Neural progenitor cell (in vitro differentiated cells): ENCODE measurements at regions not wholly inside any gene's neighbourhood (a gene's known extent, or its start where the extent isn't known, plus 50 kb on each side); places are given as distances from the start of the nearest gene placed in this dataset.
"Not testable (repeated sequence)": the region's sequence is repeated elsewhere in the genome, so short reads cannot be mapped to it uniquely, and the experiment has no call there.

Experiments
- DNase-seq: peaks from one replicate; pipeline ENCODE4 v3.0.0-alpha.2; 2016; ENCODE audit warnings: low spot score
- H2AFZ ChIP-seq: fragments of 200-600 bp; sonication (generic); replicated peaks from 2 replicates; pipeline ENCODE4 v1.6.1; 2016; ENCODE audit warnings: antibody characterized with exemption
- H3F3A ChIP-seq: fragments of 200-600 bp; sonication (generic); 2 replicates; pipeline ENCODE4 v1.6.1; 2016; ENCODE audit warnings: antibody characterized with exemption, low read depth
- H3K27ac ChIP-seq: fragments of 200-600 bp; sonication (generic); 2 replicates; pipeline ENCODE4 v1.5.1; 2016; ENCODE audit warnings: mild to moderate bottlenecking
- H3K27me3 ChIP-seq: fragments of 200-600 bp; sonication (generic); 2 replicates; pipeline ENCODE4 v1.6.1; 2016; ENCODE audit warnings: mild to moderate bottlenecking, moderate library complexity
- H3K36me3 ChIP-seq: fragments of 200-600 bp; sonication (generic); 2 replicates; pipeline ENCODE4 v1.5.1; 2016
- H3K4me1 ChIP-seq: fragments of 200-600 bp; sonication (generic); 2 replicates; pipeline ENCODE4 v1.6.1; 2016; ENCODE audit warnings: mixed run types
- H3K4me2 ChIP-seq: fragments of 200-600 bp; sonication (generic); 2 replicates; pipeline ENCODE4 v1.6.1; 2016
- H3K4me3 ChIP-seq: fragments of 200-600 bp; sonication (generic); 2 replicates; pipeline ENCODE4 v1.5.1; 2016
- H3K79me2 ChIP-seq: fragments of 200-600 bp; sonication (generic); 2 replicates; pipeline ENCODE4 v1.6.1; 2016; ENCODE audit warnings: low read depth
- H3K9ac ChIP-seq: fragments of 200-600 bp; sonication (generic); 2 replicates; pipeline ENCODE4 v1.6.1; 2016
- H3K9me3 ChIP-seq: fragments of 200-600 bp; sonication (generic); 2 replicates; pipeline ENCODE4 v1.5.1; 2016; ENCODE audit warnings: low read depth
- H4K20me1 ChIP-seq: fragments of 200-600 bp; sonication (generic); 2 replicates; pipeline ENCODE4 v1.6.1; 2016; ENCODE audit warnings: low read depth
- H3K27ac Mint-ChIP-seq: 3 replicates; pipeline ENCODE4 v1.8.0; 2021; ENCODE audit warnings: mixed read lengths
- H3K27me3 Mint-ChIP-seq: 2 replicates; pipeline ENCODE4 v1.8.0; 2022; ENCODE audit warnings: low read depth, mild to moderate bottlenecking, inconsistent platforms, moderate library complexity, mixed read lengths; ENCODE audit not compliant: insufficient read depth
- H3K36me3 Mint-ChIP-seq: 3 replicates; pipeline ENCODE4 v1.8.0; 2021; ENCODE audit warnings: mixed read lengths
- H3K4me1 Mint-ChIP-seq: 3 replicates; pipeline ENCODE4 v1.8.0; 2021; ENCODE audit warnings: mixed read lengths
- H3K4me3 Mint-ChIP-seq: 3 replicates; pipeline ENCODE4 v1.8.0; 2021; ENCODE audit warnings: mild to moderate bottlenecking, moderate library complexity, mixed read lengths
- H3K9me3 Mint-ChIP-seq: 3 replicates; pipeline ENCODE4 v1.8.0; 2020; ENCODE audit warnings: mixed read lengths
- CTCF ChIP-seq: fragments of 200-600 bp; sonication (generic); IDR thresholded peaks from 2 replicates; pipeline ENCODE4 v1.5.1; 2017; ENCODE audit warnings: antibody characterized with exemption, mild to moderate bottlenecking
- EZH2 ChIP-seq: fragments of 200-600 bp; sonication (generic); IDR thresholded peaks from 2 replicates; pipeline ENCODE4 v1.6.1; 2017; ENCODE audit warnings: antibody characterized with exemption, mild to moderate bottlenecking, moderate library complexity
- EZH2phosphoT487 ChIP-seq: fragments of 200-600 bp; sonication (generic); IDR thresholded peaks from 2 replicates; pipeline ENCODE4 v1.6.1; 2017; ENCODE audit warnings: antibody characterized with exemption

GRCh38 chr13:50467156-50468110 lies 376.1 kb downstream of the DLEU7 start:
- Histone ChIP-seq H3K36me3 (no peaks in the 10 kb centered on the region), H3K4me2 (no peak overlapping the region), H3K27me3 (no peaks in the 10 kb centered on the region), H3K9me3 (no peaks in the 10 kb centered on the region), H2AFZ (no peak overlapping the region), H4K20me1 (no peaks in the 10 kb centered on the region), H3F3A (no peaks in the 10 kb centered on the region), H3K27ac (no peak overlapping the region), H3K4me3 (no peak overlapping the region), H3K4me1 (no peaks in the 10 kb centered on the region), H3K79me2 (no peaks in the 10 kb centered on the region), H3K9ac (no peak overlapping the region)
- Mint-ChIP-seq H3K4me1 (no peaks in the 10 kb centered on the region), H3K27me3 (peaks cover 2% of the 10 kb centered on the region), H3K36me3 (no peaks in the 10 kb centered on the region), H3K9me3 (no peaks in the 10 kb centered on the region), H3K27ac (no peak overlapping the region), H3K4me3 (no peak overlapping the region)
- no peak for TF ChIP-seq EZH2phosphoT487
- TF ChIP-seq CTCF: no peak
- no peak for TF ChIP-seq EZH2
- DNase-seq: no peak

- no peaks in the 10 kb centered on the region for H3K36me3 Mint-ChIP-seq
- H3K4me3 ChIP-seq: no peak overlapping the region
- no peaks in the 10 kb centered on the region for H3F3A ChIP-seq
- H3K9me3 Mint-ChIP-seq: no peaks in the 10 kb centered on the region
- no peak for DNase-seq
- no peak overlapping the region for H3K27ac Mint-ChIP-seq
- no peak overlapping the region for H3K4me3 Mint-ChIP-seq
- no peak overlapping the region for H2AFZ ChIP-seq
- TF ChIP-seq EZH2 (no peak), EZH2phosphoT487 (no peak)
- H4K20me1 ChIP-seq: no peaks in the 10 kb centered on the region
- H3K27ac ChIP-seq: no peak overlapping the region
- H3K79me2 ChIP-seq: no peaks in the 10 kb centered on the region
- no peaks in the 10 kb centered on the region for H3K27me3 ChIP-seq
- no peaks in the 10 kb centered on the region for H3K9me3 ChIP-seq
- no peaks in the 10 kb centered on the region for H3K4me1 ChIP-seq
- H3K9ac ChIP-seq: no peak overlapping the region
- H3K4me2 ChIP-seq: no peak overlapping the region
- no peaks in the 10 kb centered on the region for H3K27me3 Mint-ChIP-seq
- H3K36me3 ChIP-seq: no peaks in the 10 kb centered on the region
- no peaks in the 10 kb centered on the region for H3K4me1 Mint-ChIP-seq
Observed at GRCh38 chr13:50468849-50469669, 374.4 kb downstream of the DLEU7 start.

GRCh38 chr13:50473050-50473449 lies 370.4 kb downstream of the DLEU7 start:
- not testable (repeated sequence) for H4K20me1 ChIP-seq, H3K4me3 Mint-ChIP-seq, H3K27me3 Mint-ChIP-seq, H3K4me1 ChIP-seq, H3K4me3 ChIP-seq, H3F3A ChIP-seq, H2AFZ ChIP-seq, H3K27ac Mint-ChIP-seq, H3K9me3 Mint-ChIP-seq, H3K9ac ChIP-seq, H3K79me2 ChIP-seq, H3K9me3 ChIP-seq, DNase-seq, H3K4me2 ChIP-seq, H3K36me3 ChIP-seq, H3K4me1 Mint-ChIP-seq, H3K27ac ChIP-seq, H3K27me3 ChIP-seq, H3K36me3 Mint-ChIP-seq

GRCh38 chr13:50474088-50474662 lies 369.3 kb downstream of the DLEU7 start:
- no peaks in the 10 kb centered on the region for H3K27me3 ChIP-seq
- Mint-ChIP-seq H3K27me3 (no peaks in the 10 kb centered on the region), H3K4me3 (no peak overlapping the region), H3K4me1 (no peaks in the 10 kb centered on the region), H3K36me3 (no peaks in the 10 kb centered on the region), H3K27ac (no peak overlapping the region), H3K9me3 (no peaks in the 10 kb centered on the region)
- TF ChIP-seq CTCF: no peak
- TF ChIP-seq EZH2: no peak
- TF ChIP-seq EZH2phosphoT487: no peak
- no peaks in the 10 kb centered on the region for H3K4me1 ChIP-seq
- H3K79me2 ChIP-seq: no peaks in the 10 kb centered on the region
- H3K36me3 ChIP-seq: no peaks in the 10 kb centered on the region
- DNase-seq: no peak
- H2AFZ ChIP-seq: no peak overlapping the region
- H3F3A ChIP-seq: no peaks in the 10 kb centered on the region
- no peak overlapping the region for H3K4me2 ChIP-seq
- H3K9me3 ChIP-seq: no peaks in the 10 kb centered on the region
- no peak overlapping the region for H3K9ac ChIP-seq
- no peak overlapping the region for H3K27ac ChIP-seq
- H4K20me1 ChIP-seq: no peaks in the 10 kb centered on the region
- no peak overlapping the region for H3K4me3 ChIP-seq
